ENCODE measurements at regions not wholly inside any gene's neighbourhood (a gene's known extent, or its start where the extent isn't known, plus 50 kb on each side); places are given as distances from the start of the nearest gene placed in this dataset.
"Not testable (repeated sequence)": the region's sequence is repeated elsewhere in the genome, so short reads cannot be mapped to it uniquely, and the experiment has no call there.

- no peak for ATAC-seq
Observed at GRCh38 chr12:131276501-131277185, 322.9 kb downstream of the ADGRD1 start.

- ATAC-seq = not testable (repeated sequence)
Observed at GRCh38 chr12:131277186-131278091, 323.7 kb downstream of the ADGRD1 start.

GRCh38 chr12:131278451-131279115, 324.9 kb downstream of the ADGRD1 start:
- not testable (repeated sequence) for ATAC-seq

GRCh38 chr12:131279281-131279921, 325.7 kb downstream of the ADGRD1 start:
- no peak for ATAC-seq

- no peak for ATAC-seq
Observed at GRCh38 chr12:131280426-131280825, 326.7 kb downstream of the ADGRD1 start.

- ATAC-seq = no peak
Observed at GRCh38 chr12:131281016-131281415, 327.3 kb downstream of the ADGRD1 start.

GRCh38 chr12:131282292-131283080, 328.8 kb downstream of the ADGRD1 start:
- no peak for ATAC-seq

GRCh38 chr12:131283191-131283861, 329.6 kb downstream of the ADGRD1 start:
- ATAC-seq = no peak

- ATAC-seq = peak in 1 of 2 donors; percentile 27
Observed at GRCh38 chr12:131283862-131284825, 330.4 kb downstream of the ADGRD1 start.

GRCh38 chr12:131284954-131285904, 331.5 kb downstream of the ADGRD1 start:
- ATAC-seq = not testable (repeated sequence)

- not testable (repeated sequence) for ATAC-seq
Observed at GRCh38 chr12:131285905-131286295, 332.2 kb downstream of the ADGRD1 start.

- not testable (repeated sequence) for ATAC-seq
Observed at GRCh38 chr12:131286301-131286700, 332.6 kb downstream of the ADGRD1 start.

- ATAC-seq = no peak
Observed at GRCh38 chr12:131287015-131287937, 333.6 kb downstream of the ADGRD1 start.

- ATAC-seq = no peak
Observed at GRCh38 chr12:131287938-131288764, 334.4 kb downstream of the ADGRD1 start.

- not testable (repeated sequence) for ATAC-seq
Observed at GRCh38 chr12:131288765-131289695, 335.3 kb downstream of the ADGRD1 start.

- ATAC-seq = not testable (repeated sequence)
Observed at GRCh38 chr12:131289807-131290206, 336.1 kb downstream of the ADGRD1 start.
